ENCODE measurements at regions not wholly inside any gene's neighbourhood (a gene's known extent, or its start where the extent isn't known, plus 50 kb on each side); places are given as distances from the start of the nearest gene placed in this dataset.

GRCh38 chr6:115728171-115728570 is 332.5 kb downstream of the FRK start:
- intact Hi-C loops (cut with micrococcal nuclease) = no loop called here
- Mint-ChIP-seq H3K9me3 (peaks cover 0 to 16% (median 11%) of the 10 kb centered on the region in 7 donors), H3K36me3 (no peaks in the 10 kb centered on the region), H3K4me3 (no peak overlapping the region), H3K27ac (no peak overlapping the region), H3K27me3 (ENCODE audit: low read depth in 3 of 3) (no peaks in the 10 kb centered on the region), H3K4me1 (no peaks in the 10 kb centered on the region)
- no peaks in the 10 kb centered on the region for H3K27me3 ChIP-seq (ENCODE audit: control insufficient read depth in 2 of 2, insufficient read depth in 2 of 2, low read length in 2 of 2)
- H3K4me3 ChIP-seq (replicated peaks in 1 of 3; ENCODE audit: low read depth in 2 of 3, low read length in 3 of 3) = no peak overlapping the region
- no peaks in the 10 kb centered on the region for H4K20me1 ChIP-seq (ENCODE audit: insufficient read depth, low read length)
- peaks cover 6 to 13% of the 10 kb centered on the region in 2 donors for H3K9me3 ChIP-seq (replicated peaks in 1 of 2; ENCODE audit: control insufficient read depth in 1 of 2, insufficient read depth in 1 of 2, low read length in 2 of 2)
- H3K4me2 ChIP-seq (replicated peaks; ENCODE audit: extremely low read depth, low read length, poor library complexity, severe bottlenecking) = no peak overlapping the region
- no peak for TF ChIP-seq CTCF (IDR thresholded peaks at IDR 0.05)
- no peaks in the 10 kb centered on the region for H3K4me1 ChIP-seq (ENCODE audit: control insufficient read depth in 1 of 2, insufficient read depth in 2 of 2, low read length in 2 of 2)
- H3K9ac ChIP-seq (ENCODE audit: insufficient read depth, low read length, poor library complexity, severe bottlenecking) = no peak overlapping the region
- H3K79me2 ChIP-seq (ENCODE audit: insufficient read depth, low read length) = no peaks in the 10 kb centered on the region
- DNase-seq = no peak
- H3K27ac ChIP-seq (ENCODE audit: low read depth in 1 of 2, low read length in 2 of 2) = no peak overlapping the region
- H2AFZ ChIP-seq (ENCODE audit: insufficient read depth, low read depth, low read length, poor library complexity, severe bottlenecking) = no peak overlapping the region
- H3K36me3 ChIP-seq (replicated peaks in 1 of 2; ENCODE audit: control insufficient read depth in 1 of 2, insufficient read depth in 2 of 2, low read length in 2 of 2) = no peaks in the 10 kb centered on the region

- H3K9ac ChIP-seq (ENCODE audit: insufficient read depth, low read length, poor library complexity, severe bottlenecking) = no peak overlapping the region
- intact Hi-C loops (cut with micrococcal nuclease) = no loop called here
- H3K27ac ChIP-seq (ENCODE audit: low read depth in 1 of 2, low read length in 2 of 2) = no peak overlapping the region
- no peak for TF ChIP-seq CTCF (IDR thresholded peaks at IDR 0.05)
- WGBS (ENCODE audit: insufficient coverage) = 86% methylated on average over 1 of the region's 2 CpGs
- Mint-ChIP-seq H3K36me3 (no peaks in the 10 kb centered on the region), H3K4me3 (no peak overlapping the region), H3K27ac (no peak overlapping the region), H3K4me1 (no peaks in the 10 kb centered on the region), H3K9me3 (peaks cover 0 to 3% (median 1%) of the 10 kb centered on the region in 7 donors), H3K27me3 (ENCODE audit: low read depth in 3 of 3) (no peaks in the 10 kb centered on the region)
- no peaks in the 10 kb centered on the region for H3K36me3 ChIP-seq (replicated peaks in 1 of 2; ENCODE audit: control insufficient read depth in 1 of 2, insufficient read depth in 2 of 2, low read length in 2 of 2)
- H3K4me2 ChIP-seq (replicated peaks; ENCODE audit: extremely low read depth, low read length, poor library complexity, severe bottlenecking) = no peak overlapping the region
- no peaks in the 10 kb centered on the region for H3K4me1 ChIP-seq (ENCODE audit: control insufficient read depth in 1 of 2, insufficient read depth in 2 of 2, low read length in 2 of 2)
- H3K79me2 ChIP-seq (ENCODE audit: insufficient read depth, low read length) = no peaks in the 10 kb centered on the region
- no peaks in the 10 kb centered on the region for H3K27me3 ChIP-seq (ENCODE audit: control insufficient read depth in 2 of 2, insufficient read depth in 2 of 2, low read length in 2 of 2)
- no peak overlapping the region for H2AFZ ChIP-seq (ENCODE audit: insufficient read depth, low read depth, low read length, poor library complexity, severe bottlenecking)
- H3K4me3 ChIP-seq (replicated peaks in 1 of 3; ENCODE audit: low read depth in 2 of 3, low read length in 3 of 3) = no peak overlapping the region
- no peak for DNase-seq
- H4K20me1 ChIP-seq (ENCODE audit: insufficient read depth, low read length) = no peaks in the 10 kb centered on the region
- H3K9me3 ChIP-seq (replicated peaks in 1 of 2; ENCODE audit: control insufficient read depth in 1 of 2, insufficient read depth in 1 of 2, low read length in 2 of 2) = peaks cover 3% of the 10 kb centered on the region in 2 donors
These were observed 339.1 kb downstream of the FRK start for GRCh38 chr6:115721564-115721963.
